ENCODE measurements at regions not wholly inside any gene's neighbourhood (a gene's known extent, or its start where the extent isn't known, plus 50 kb on each side); places are given as distances from the start of the nearest gene placed in this dataset.
"Not testable (repeated sequence)": the region's sequence is repeated elsewhere in the genome, so short reads cannot be mapped to it uniquely, and the experiment has no call there.

DNA sequence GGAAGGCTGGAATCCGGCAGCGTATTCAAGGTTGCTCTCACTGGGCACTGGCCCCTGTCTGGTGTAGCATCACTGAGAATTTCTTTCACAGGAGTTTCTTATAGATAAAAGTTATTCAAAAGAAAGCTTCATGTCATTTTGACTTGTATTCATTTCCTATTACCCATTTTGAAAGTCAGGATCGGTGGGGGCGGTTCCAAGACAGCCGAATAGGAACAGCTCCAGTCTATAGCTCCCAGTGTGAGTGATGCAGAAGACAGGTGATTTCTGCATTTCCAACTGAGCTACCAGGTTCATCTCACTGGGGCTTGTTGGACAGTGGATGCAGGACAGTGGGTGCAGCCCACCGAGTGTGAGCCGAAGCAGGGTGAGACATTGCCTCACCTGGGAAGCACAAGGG is 51.5 kb upstream of the CDC42EP3 start:
- H3K27me3 ChIP-seq (replicated peaks; ENCODE audit: insufficient read depth); H3K27ac ChIP-seq; DNase-seq (ENCODE audit: low spot score); H3K4me1 ChIP-seq (replicated peaks); H3K9me3 ChIP-seq; H3K4me3 ChIP-seq; H3K36me3 ChIP-seq; intact Hi-C loops (cut with DNase I): not testable (repeated sequence)
- 85% methylated on average over 7 of the region's 7 CpGs for WGBS

DNA sequence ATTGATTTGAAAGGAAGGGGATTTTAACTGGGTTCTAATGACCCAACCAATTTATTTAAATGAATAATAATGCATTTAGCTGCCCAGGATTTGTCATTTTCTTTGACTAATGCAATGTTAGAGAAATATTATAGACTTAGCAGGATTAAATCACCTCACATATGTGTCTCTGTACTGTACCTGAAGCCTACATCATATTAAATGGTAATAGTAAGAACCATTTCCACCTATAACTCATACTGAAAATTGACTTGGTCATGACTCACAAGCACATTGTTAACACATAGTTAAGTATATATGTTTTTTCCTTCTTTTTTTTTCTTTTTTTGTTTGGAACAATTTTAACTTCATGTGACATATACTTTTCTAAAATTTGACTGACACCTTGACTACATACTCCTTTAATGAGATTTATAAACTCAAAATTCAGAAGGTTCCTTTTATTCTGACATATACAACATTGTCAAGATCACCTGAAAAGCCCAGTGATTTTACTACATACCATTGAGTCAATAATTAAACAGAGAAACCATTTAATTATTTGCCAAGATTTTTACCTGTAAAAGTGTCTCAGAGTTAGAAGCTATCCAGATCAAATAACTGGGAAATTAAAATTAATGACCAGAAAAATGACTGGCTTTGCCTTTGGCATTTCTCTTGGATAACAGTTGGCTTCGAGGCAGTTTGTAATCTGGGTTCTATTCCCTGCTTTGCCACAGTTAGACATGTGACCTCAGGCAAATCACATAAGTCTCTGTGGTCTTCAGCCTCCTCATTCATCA is 58.8 kb upstream of the CDC42EP3 start:
- Histone ChIP-seq H3K9me3 (no peaks in the 10 kb centered on the region), H3K4me3 (no peak overlapping the region), H3K27ac (no peak overlapping the region), H3K36me3 (no peaks in the 10 kb centered on the region), H3K4me1 (replicated peaks) (no peaks in the 10 kb centered on the region), H3K27me3 (replicated peaks; ENCODE audit: insufficient read depth) (no peaks in the 10 kb centered on the region)
- no peak for DNase-seq (ENCODE audit: low spot score)
- no peak for TF ChIP-seq POLR2A (IDR thresholded peaks at IDR 0.05)
- TF ChIP-seq POLR2AphosphoS5 (IDR thresholded peaks at IDR 0.05): no peak
- TF ChIP-seq CTCF (IDR thresholded peaks at IDR 0.05): no peak
- WGBS: 40% methylated on average over 1 of the region's 1 CpG
- intact Hi-C loops (cut with DNase I): no loop called here

GRCh38 chr2:37732412-37732811 is 61.0 kb upstream of the CDC42EP3 start:
- H3K4me1 ChIP-seq (replicated peaks); H3K27me3 ChIP-seq (replicated peaks; ENCODE audit: insufficient read depth); H3K9me3 ChIP-seq; intact Hi-C loops (cut with DNase I); DNase-seq (ENCODE audit: low spot score); H3K4me3 ChIP-seq; H3K36me3 ChIP-seq; H3K27ac ChIP-seq: not testable (repeated sequence)

- TF ChIP-seq POLR2AphosphoS5 (IDR thresholded peaks at IDR 0.05) (no peak), CTCF (IDR thresholded peaks at IDR 0.05) (no peak), POLR2A (IDR thresholded peaks at IDR 0.05) (no peak)
- no peak for DNase-seq (ENCODE audit: low spot score)
- Histone ChIP-seq H3K36me3 (no peaks in the 10 kb centered on the region), H3K27me3 (replicated peaks; ENCODE audit: insufficient read depth) (no peaks in the 10 kb centered on the region), H3K4me3 (no peak overlapping the region), H3K4me1 (replicated peaks) (no peaks in the 10 kb centered on the region), H3K27ac (no peak overlapping the region), H3K9me3 (no peaks in the 10 kb centered on the region)
- intact Hi-C loops (cut with DNase I): no loop called here
- WGBS: 41% methylated on average over 2 of the region's 2 CpGs
Measured at GRCh38 chr2:37733251-37733650, 61.8 kb upstream of the CDC42EP3 start.

DNA sequence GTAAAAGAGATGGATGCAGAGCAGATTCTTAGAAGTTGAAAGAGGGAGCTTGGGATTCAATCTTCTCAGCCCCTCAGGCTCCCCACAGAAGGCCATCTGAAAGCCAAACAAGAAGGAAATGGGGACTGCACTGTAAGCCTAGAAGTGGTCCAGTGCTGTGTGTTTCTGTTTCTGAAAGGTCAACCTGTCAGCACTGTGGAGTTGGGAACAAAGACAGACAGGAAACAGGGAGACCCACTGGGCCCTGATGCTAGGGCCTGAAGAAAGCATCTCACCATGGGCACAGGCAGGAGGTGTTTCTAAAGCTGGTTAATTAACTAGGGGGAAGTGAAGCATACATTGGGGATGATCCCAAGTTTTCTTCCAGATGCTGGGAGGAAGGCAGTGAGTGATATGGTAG is 62.5 kb upstream of the CDC42EP3 start:
- H3K36me3 ChIP-seq; H3K4me1 ChIP-seq (replicated peaks); H3K27ac ChIP-seq; H3K9me3 ChIP-seq; H3K27me3 ChIP-seq (replicated peaks; ENCODE audit: insufficient read depth); intact Hi-C loops (cut with DNase I); DNase-seq (ENCODE audit: low spot score); H3K4me3 ChIP-seq: not testable (repeated sequence)

DNA sequence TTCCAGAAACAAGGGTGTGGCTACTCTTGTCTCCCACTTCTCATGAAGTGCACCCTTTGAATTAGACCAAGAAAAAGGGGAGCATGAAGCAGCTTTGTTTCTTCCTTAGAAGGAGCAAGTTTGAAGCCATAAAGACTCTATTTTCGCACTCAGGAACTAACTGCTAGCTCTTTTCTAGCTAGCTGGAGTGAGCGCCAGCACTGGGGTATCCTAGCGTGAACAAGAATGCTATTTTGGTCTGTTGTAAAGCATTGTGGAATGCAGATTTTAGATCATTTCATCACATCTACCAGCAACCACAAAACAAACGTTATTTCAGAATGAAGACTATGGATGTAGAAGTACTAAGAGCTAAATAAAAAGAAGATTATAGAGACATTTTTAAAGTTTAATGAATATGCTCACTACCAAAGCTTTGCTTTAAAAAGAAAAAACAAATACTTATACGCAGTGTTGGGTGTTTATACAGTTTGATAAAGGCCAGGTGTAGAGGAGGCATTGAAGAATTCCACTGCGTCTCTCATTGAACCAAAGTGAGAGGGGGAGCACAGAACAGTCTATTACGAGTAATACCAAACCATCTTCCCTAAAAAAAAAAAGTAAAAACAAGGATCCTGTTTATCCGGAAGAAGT is 63.6 kb upstream of the CDC42EP3 start:
- H3K4me1 ChIP-seq (replicated peaks); intact Hi-C loops (cut with DNase I): not testable (repeated sequence)
- WGBS: 76% methylated on average over 8 of the region's 8 CpGs

GRCh38 chr2:37735524-37735910 is 64.1 kb upstream of the CDC42EP3 start:
- H3K4me1 ChIP-seq (replicated peaks); H3K4me3 ChIP-seq; DNase-seq (ENCODE audit: low spot score); H3K9me3 ChIP-seq; intact Hi-C loops (cut with DNase I); H3K27ac ChIP-seq; H3K27me3 ChIP-seq (replicated peaks; ENCODE audit: insufficient read depth); H3K36me3 ChIP-seq: not testable (repeated sequence)

More for the DNA sequence above, 63.6 kb upstream of the CDC42EP3 start:
- not testable (repeated sequence) for H3K9me3 ChIP-seq; DNase-seq (ENCODE audit: low spot score); H3K27ac ChIP-seq; H3K27me3 ChIP-seq (replicated peaks; ENCODE audit: insufficient read depth); H3K36me3 ChIP-seq; H3K4me3 ChIP-seq

All from prostate gland (tissue), 2 donors.